ENCODE measurements at regions not wholly inside any gene's neighbourhood (a gene's known extent, or its start where the extent isn't known, plus 50 kb on each side); places are given as distances from the start of the nearest gene placed in this dataset.

DNA sequence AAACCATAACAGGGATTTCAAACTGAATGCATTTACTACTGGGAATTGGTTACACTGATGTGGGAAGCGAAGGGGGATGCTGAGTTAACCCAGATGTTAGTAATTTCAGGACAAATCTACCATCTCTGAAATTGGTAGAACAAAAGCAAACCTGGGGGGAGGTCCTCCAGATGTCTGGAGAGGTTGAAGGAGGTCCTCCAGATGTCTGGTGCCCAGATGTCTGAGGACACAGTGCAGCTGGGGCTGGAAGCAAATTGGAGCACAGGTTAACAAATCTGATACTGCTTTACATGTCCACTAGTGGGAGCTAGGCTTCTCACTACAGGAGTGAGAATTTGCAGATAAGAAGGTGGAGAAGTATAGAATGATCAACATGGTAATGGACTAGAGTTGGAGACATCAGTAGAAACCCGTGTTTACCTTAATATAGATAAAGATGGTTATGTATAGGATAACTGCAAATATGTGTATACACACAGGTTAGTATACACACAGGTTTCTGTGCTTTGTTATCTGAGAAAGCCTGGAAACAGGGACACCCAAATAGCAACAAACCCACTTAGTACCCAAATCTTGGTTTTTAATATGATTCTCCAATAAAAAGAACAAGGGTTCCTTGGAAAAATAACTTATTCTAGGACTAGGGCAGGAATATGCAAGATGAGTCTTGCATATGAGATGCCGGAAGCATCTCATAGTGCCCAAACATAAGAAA is 162.5 kb downstream of the C12orf50 start:
- TF ChIP-seq, protein P1, sequence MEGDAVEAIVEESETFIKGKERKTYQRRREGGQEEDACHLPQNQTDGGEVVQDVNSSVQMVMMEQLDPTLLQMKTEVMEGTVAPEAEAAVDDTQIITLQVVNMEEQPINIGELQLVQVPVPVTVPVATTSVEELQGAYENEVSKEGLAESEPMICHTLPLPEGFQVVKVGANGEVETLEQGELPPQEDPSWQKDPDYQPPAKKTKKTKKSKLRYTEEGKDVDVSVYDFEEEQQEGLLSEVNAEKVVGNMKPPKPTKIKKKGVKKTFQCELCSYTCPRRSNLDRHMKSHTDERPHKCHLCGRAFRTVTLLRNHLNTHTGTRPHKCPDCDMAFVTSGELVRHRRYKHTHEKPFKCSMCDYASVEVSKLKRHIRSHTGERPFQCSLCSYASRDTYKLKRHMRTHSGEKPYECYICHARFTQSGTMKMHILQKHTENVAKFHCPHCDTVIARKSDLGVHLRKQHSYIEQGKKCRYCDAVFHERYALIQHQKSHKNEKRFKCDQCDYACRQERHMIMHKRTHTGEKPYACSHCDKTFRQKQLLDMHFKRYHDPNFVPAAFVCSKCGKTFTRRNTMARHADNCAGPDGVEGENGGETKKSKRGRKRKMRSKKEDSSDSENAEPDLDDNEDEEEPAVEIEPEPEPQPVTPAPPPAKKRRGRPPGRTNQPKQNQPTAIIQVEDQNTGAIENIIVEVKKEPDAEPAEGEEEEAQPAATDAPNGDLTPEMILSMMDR (IDR thresholded peaks at IDR 0.05): no peak
- TF ChIP-seq POLR2A (IDR thresholded peaks at IDR 0.05): no peak
